Ovary (tissue), 7 donors: ENCODE measurements at regions not wholly inside any gene's neighbourhood (a gene's known extent, or its start where the extent isn't known, plus 50 kb on each side); places are given as distances from the start of the nearest gene placed in this dataset.

Source experiments
- DNase-seq, 5 donors: peaks; one replicate each; pipeline ENCODE4 v3.0.0-alpha.2; 2019 to 2020
- H3K27ac ChIP-seq, 2 donors: fragments of 200-600 bp; one replicate each; pipeline versions ENCODE4 v1.5.1 to v1.8.0; 2019 to 2022
- H3K27me3 ChIP-seq: fragments of 200-600 bp; one replicate; pipeline ENCODE4 v1.8.0; 2022
- H3K36me3 ChIP-seq: fragments of 200-600 bp; sonication (generic); one replicate; pipeline ENCODE4 v1.5.1; 2019
- H3K4me1 ChIP-seq: one replicate; pipeline ENCODE4 v1.8.1; 2013; ENCODE audit warnings: mild to moderate bottlenecking, moderate library complexity; ENCODE audit not compliant: insufficient read depth
- H3K4me3 ChIP-seq: fragments of 200-600 bp; sonication (generic); one replicate; pipeline ENCODE4 v1.5.1; 2017
- H3K9me3 ChIP-seq, 2 donors: fragments of 200-600 bp in 1 of 2; sonication (generic) in 1 of 2; one replicate each; pipeline versions ENCODE4 v1.5.1 to v1.8.1; 2013 to 2019; ENCODE audit warnings: mild to moderate bottlenecking in 1 of 2, moderate library complexity in 1 of 2
- EP300 ChIP-seq: sonication (generic); formaldehyde crosslinking; IDR thresholded peaks from one replicate; pipeline ENCODE4 v1.6.1; 2017; ENCODE audit warnings: antibody characterized with exemption
- POLR2A ChIP-seq: fragments of 450-650 bp; IDR thresholded peaks from one replicate; pipeline ENCODE4 v1.6.1; 2017; ENCODE audit warnings: antibody characterized with exemption, mild to moderate bottlenecking, moderate library complexity
- WGBS, 3 donors: extraction: QIAGEN DNeasy Blood & Tissue Kit in 1 of 3; methylation state at CpG; one replicate each; pipeline versions ENCODE4 v1.1.5 to v1.1.7; 2013 to 2017; 5-methylcytosine and 5-hydroxymethylcytosine counted together
- intact Hi-C, 4 donors: fragments of 100-400 bp; cut with DNase I; formaldehyde crosslinking; loops; one replicate each; pipeline versions ENCODE4 v1.11.0 to v1.15.1; 2022 to 2023
- TF ChIP-seq, protein P1 (sequence below), 3 donors: fragments of 450-650 bp in 2 of 3; fragments of 200-600 bp in 1 of 3; IDR thresholded peaks; one replicate each; pipeline versions ENCODE4 v1.5.1 to v1.8.0; 2016 to 2022; ENCODE audit warnings: antibody characterized with exemption in 3 of 3, mild to moderate bottlenecking in 1 of 3
- donor health status: DM: no; HTN: no; CAD: no; lungs with moderate emphysema.
- donor health status: DM: no; HTN: no; CAD: no.
- donor health status: Bipolar disorder and iron deficiency.
- donor health status: DM: no; HTN: no; CAD: no.
- donor health status: DM: yes; HTN: yes; CAD: no.

DNA sequence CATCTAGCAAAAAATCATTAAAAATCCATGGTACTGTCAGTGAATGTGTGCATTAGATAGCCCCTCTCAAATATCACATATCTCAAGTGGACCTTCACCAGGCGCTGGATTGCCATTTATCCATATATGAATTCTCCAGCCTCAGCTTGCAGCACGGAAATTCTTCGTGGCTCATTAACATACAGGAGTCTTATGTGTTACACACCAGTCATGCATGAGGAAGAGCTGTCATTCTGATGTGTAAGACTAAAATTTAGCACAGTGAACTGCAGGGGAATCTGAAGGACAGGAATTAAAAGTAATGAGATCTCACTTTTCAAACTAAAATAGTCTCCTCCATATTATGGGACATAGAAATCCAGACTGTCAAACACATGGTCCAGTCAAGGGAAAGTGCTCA lies 542.4 kb upstream of the DPP6 start:
- Histone ChIP-seq H3K9me3 (no peaks in the 10 kb centered on the region), H3K4me1 (no peaks in the 10 kb centered on the region), H3K27ac (no peak overlapping the region), H3K27me3 (no peaks in the 10 kb centered on the region), H3K36me3 (no peaks in the 10 kb centered on the region), H3K4me3 (no peak overlapping the region)
- intact Hi-C loops, result no loop called here
- DNase-seq, result no peak
- WGBS, 3 donors, result 58 to 66% (median 60%) methylated on average over 3 of the region's 3 CpGs
- TF ChIP-seq POLR2A (no peak), EP300 (no peak)
- TF ChIP-seq, protein P1, sequence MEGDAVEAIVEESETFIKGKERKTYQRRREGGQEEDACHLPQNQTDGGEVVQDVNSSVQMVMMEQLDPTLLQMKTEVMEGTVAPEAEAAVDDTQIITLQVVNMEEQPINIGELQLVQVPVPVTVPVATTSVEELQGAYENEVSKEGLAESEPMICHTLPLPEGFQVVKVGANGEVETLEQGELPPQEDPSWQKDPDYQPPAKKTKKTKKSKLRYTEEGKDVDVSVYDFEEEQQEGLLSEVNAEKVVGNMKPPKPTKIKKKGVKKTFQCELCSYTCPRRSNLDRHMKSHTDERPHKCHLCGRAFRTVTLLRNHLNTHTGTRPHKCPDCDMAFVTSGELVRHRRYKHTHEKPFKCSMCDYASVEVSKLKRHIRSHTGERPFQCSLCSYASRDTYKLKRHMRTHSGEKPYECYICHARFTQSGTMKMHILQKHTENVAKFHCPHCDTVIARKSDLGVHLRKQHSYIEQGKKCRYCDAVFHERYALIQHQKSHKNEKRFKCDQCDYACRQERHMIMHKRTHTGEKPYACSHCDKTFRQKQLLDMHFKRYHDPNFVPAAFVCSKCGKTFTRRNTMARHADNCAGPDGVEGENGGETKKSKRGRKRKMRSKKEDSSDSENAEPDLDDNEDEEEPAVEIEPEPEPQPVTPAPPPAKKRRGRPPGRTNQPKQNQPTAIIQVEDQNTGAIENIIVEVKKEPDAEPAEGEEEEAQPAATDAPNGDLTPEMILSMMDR (IDR thresholded peaks at IDR 0.05), result no peak

DNA sequence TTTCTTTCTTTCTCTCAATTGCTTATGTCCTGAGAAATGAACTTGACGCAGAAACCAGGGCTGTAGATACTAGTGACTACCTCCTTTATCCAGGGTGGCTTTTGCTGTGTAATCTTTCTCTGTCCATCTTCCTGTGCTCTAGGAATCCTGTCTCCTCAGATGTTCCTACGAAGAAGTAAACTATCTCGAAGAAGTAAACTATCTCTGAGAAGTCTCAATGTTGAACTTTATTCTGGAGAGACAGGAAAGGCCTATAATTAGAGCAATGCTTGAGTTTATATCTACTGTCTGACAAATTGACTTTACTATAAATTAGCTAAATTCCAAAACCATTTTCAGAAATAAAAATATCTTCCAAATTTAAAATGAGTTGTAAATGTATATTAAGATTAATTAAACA lies 541.5 kb upstream of the DPP6 start:
- Histone ChIP-seq H3K4me1 (no peaks in the 10 kb centered on the region), H3K4me3 (no peak overlapping the region), H3K27me3 (no peaks in the 10 kb centered on the region), H3K9me3 (no peaks in the 10 kb centered on the region), H3K27ac (no peak overlapping the region), H3K36me3 (no peaks in the 10 kb centered on the region)
- TF ChIP-seq, protein P1 (IDR thresholded peaks at IDR 0.05), result no peak
- TF ChIP-seq EP300 (no peak), POLR2A (no peak)
- intact Hi-C loops, result no loop called here
- no peak for DNase-seq
- WGBS, 3 donors, result 55 to 73% (median 64%) methylated on average over 3 of the region's 3 CpGs

DNA sequence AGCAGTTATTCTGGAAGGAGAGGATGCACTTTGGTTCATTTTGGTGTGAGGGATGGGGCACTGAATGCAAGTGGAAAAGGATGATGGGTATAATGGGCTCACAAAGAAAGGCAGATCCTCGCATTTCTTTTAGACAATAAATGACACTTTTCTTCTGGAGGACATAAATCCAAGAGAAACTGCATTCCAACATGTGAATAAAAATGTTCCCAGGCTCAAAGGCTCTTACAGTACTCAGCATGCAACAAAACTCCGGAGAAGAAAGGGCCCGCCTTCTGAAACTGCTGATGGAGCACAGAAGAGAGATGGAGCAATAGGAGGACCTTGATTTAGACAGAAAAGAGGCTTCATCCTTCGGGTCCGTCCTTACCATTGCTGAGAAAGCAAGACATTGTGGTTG lies 538.2 kb upstream of the DPP6 start:
- TF ChIP-seq POLR2A, result no peak
- TF ChIP-seq EP300, result no peak
- TF ChIP-seq, protein P1 (IDR thresholded peaks at IDR 0.05), result no peak
- H3K4me3 ChIP-seq, result no peak overlapping the region
- H3K36me3 ChIP-seq, result no peaks in the 10 kb centered on the region
- 77 to 84% (median 79%) methylated on average over 5 of the region's 5 CpGs for WGBS, 3 donors
- no peaks in the 10 kb centered on the region for H3K9me3 ChIP-seq
- H3K4me1 ChIP-seq, result no peaks in the 10 kb centered on the region
- intact Hi-C loops, result no loop called here
- no peak overlapping the region for H3K27ac ChIP-seq
- no peak for DNase-seq
- no peaks in the 10 kb centered on the region for H3K27me3 ChIP-seq

DNA sequence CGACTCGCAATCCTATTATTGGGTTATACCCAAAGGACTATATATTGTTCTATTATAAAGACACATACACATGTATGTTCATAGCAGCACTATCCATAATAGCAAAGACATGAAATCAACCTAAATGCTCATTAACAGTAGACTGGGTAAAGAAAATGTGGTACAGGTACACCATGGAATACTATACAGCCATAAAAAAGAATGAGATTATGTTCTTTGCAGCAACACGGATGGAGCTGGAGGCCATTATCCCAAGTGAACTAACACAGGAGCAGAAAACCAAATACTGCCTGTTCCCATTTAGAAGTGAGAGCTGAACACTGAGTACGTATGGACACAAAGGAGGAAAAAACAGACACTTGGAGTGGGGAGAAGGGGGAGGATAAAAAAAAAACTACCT lies 536.8 kb upstream of the DPP6 start:
- WGBS, 3 donors, result 88 to 92% (median 91%) methylated on average over 4 of the region's 4 CpGs
- TF ChIP-seq EP300 (no peak), POLR2A (no peak)
- H3K27me3 ChIP-seq, result no peaks in the 10 kb centered on the region
- no peaks in the 10 kb centered on the region for H3K36me3 ChIP-seq
- H3K4me3 ChIP-seq, result no peak overlapping the region
- no peaks in the 10 kb centered on the region for H3K9me3 ChIP-seq
- no peak overlapping the region for H3K27ac ChIP-seq
- intact Hi-C loops, result no loop called here
- no peak for DNase-seq
- H3K4me1 ChIP-seq, result no peaks in the 10 kb centered on the region

DNA sequence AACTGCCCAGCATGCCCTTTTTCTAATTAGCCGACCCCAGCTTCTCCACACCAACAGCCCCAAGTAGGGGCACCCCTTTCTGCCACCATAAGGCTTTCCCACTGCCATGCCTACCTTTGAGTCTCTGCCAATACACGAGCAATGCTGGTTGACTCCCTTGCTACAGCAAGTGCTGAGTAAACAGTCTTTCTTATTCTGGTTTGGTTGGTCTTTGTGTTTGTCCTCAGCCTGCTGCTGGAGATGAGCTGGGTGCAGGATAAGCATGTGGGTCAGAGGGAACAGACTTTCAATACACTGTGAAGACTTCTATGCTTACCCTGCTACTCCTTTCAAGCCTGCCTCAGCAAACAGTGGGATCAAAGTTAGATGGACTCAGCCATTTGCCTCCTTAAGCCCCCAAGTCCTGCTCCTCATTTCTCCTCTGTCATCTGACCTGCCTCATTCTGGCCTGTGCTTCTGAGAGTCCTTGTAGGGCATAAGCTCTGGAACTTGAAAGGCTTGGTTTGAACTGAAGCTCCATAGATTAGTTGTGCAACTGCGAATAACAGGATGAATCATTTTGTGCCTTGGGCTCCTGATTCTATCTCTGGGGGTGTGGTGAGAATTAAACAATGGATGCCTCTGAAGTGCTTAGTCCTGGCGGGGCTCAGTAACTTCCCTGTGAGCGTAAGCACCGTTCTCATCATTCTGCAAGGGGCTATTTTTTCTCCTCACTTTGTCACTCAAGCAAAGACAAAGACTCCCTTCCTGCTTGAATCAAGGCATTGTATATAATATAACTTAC lies 533.8 kb upstream of the DPP6 start:
- DNase-seq, result no peak
- TF ChIP-seq EP300 (no peak), POLR2A (no peak)
- TF ChIP-seq, protein P1 (IDR thresholded peaks at IDR 0.05), result no peak
- Histone ChIP-seq H3K27me3 (no peaks in the 10 kb centered on the region), H3K9me3 (no peaks in the 10 kb centered on the region), H3K4me3 (no peak overlapping the region), H3K27ac (no peak overlapping the region), H3K4me1 (no peaks in the 10 kb centered on the region), H3K36me3 (no peaks in the 10 kb centered on the region)
- WGBS, 3 donors, result 82 to 86% (median 85%) methylated on average over 6 of the region's 6 CpGs
- intact Hi-C loops, result no loop called here
